GM10248 (cell line): ENCODE measurements at regions not wholly inside any gene's neighbourhood (a gene's known extent, or its start where the extent isn't known, plus 50 kb on each side); places are given as distances from the start of the nearest gene placed in this dataset.

Experiments
- CTCF ChIA-PET: fragments of 300-600 bp; sonication (Branson Sonifier 250); formaldehyde crosslinking; extraction: SDS; loops from one replicate; lab custom pipeline; 2021; ENCODE audit warnings: antibody characterized with exemption; lab: Yijun Ruan, JAX
- POLR2A ChIA-PET: fragments of 350-650 bp; sonication (Branson Sonifier 250); formaldehyde crosslinking; extraction: SDS; loops from one replicate; lab custom pipeline; 2020; ENCODE audit warnings: antibody characterized with exemption; lab: Yijun Ruan, JAX
- DNase-seq: peaks from one replicate; pipeline ENCODE4 v3.0.0; 2012; ENCODE audit errors: extremely low spot score
- TF ChIP-seq, protein P1 (sequence below): IDR thresholded peaks from 2 replicates; pipeline ENCODE4 v1.5.1; 2012; ENCODE audit warnings: mild to moderate bottlenecking, low read depth; ENCODE audit errors: extremely low read depth, missing control alignments, control extremely low read depth

DNA sequence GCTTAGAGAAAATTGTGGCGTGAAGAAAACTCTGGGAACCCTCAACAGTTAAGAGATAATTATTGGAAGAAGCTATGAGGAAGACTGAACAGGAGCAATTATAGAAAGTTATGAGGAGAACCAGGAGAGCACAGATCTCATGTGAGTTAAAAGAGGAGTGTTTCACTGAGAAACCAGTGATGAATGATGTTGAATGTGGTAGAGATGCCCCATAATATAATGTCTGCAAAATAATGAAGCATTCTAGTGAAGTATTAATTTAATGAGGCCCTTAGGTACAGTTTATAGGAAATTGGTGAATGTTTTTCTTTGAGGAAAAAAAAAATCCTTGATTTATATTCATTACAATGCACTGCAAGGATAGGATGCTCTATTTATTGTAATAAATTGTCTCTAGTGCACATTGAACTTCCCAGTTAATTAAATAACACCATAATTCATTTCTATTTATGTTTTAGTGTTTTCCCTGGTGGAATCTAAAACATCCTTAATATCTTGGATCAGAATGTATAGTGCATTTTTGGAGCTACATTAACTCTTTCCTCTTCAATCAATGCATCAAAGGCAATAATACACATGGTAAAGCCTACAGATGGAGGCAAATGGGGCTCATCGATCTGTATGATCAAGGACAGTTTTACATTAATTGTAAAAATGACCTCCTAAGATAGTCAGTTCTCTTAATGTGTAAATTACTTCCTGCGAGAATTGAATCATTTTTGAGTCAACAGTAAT is 91.4 kb upstream of the EYS start:
- DNase-seq = no peak
- TF ChIP-seq, protein P1, sequence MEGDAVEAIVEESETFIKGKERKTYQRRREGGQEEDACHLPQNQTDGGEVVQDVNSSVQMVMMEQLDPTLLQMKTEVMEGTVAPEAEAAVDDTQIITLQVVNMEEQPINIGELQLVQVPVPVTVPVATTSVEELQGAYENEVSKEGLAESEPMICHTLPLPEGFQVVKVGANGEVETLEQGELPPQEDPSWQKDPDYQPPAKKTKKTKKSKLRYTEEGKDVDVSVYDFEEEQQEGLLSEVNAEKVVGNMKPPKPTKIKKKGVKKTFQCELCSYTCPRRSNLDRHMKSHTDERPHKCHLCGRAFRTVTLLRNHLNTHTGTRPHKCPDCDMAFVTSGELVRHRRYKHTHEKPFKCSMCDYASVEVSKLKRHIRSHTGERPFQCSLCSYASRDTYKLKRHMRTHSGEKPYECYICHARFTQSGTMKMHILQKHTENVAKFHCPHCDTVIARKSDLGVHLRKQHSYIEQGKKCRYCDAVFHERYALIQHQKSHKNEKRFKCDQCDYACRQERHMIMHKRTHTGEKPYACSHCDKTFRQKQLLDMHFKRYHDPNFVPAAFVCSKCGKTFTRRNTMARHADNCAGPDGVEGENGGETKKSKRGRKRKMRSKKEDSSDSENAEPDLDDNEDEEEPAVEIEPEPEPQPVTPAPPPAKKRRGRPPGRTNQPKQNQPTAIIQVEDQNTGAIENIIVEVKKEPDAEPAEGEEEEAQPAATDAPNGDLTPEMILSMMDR = no peak
- ChIA-PET POLR2A (no interaction called here), CTCF (no interaction called here)

DNA sequence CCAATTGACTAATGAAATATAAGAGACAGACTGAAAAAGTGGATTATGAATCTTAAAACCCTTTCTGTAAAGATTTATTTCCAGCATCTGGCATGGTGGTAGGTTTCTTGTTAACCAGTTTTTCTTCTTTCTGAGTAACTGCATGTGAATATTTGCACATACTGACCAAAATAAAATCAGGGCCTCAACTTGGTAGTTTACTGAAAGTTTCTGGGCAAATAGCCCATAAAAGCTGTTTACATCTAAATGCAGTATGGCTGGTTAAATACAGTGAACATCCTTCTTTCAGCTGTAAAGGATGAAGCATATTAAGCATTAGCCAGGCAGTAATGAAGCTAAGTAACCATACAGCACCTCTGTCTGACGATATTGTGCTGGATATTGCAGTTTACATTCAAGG is 83.6 kb upstream of the EYS start:
- TF ChIP-seq, protein P1 = no peak
- CTCF ChIA-PET = interaction anchor here (1.3 kb wide), 1 partner anchor 24 kb away, joined by 3 read pairs; no protein-coding TSS in a partner anchor
- no peak for DNase-seq
- POLR2A ChIA-PET = no interaction called here

DNA sequence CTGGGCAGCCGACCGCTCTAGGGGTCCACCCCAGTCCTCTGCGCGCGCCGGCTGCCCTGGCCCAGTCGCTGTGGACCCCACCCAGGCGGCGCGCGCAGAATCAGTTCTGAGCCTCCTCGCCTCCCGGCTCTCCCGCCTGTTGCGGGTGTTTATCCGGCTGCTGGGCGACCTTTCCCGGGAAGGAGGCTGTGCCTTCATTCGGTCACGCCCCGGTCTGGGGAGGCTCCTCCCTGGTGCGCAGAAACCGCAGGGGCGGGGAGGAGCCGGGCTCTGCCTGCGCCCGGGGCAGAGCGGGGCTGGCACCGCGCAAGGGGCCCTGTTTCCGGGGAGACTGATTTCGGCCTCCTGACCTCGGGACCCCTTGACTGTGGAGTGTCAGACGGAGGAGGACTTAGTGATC is 80.8 kb upstream of the EYS start:
- TF ChIP-seq, protein P1 = no peak
- POLR2A ChIA-PET = no interaction called here
- no peak for DNase-seq
- CTCF ChIA-PET = no interaction called here

DNA sequence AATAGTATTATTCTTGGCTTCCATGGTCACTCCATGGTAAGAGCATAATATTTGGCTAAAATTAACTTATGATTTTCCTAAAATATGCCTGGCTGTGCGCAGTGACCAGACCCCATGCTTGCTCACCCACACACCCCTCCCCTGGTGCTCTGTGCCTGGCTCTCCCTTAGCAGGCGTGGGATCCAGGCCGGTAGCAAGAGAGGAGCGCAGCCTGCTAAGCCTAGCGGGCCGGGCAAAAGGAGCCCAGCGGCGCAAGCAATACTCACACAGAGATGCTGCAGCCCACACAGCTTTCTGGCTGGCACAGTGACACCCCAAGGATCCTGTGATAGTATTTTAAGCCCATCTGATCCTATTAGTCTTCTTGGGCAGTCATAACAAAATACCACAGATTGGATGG is 79.8 kb upstream of the EYS start:
- CTCF ChIA-PET = no interaction called here

DNA sequence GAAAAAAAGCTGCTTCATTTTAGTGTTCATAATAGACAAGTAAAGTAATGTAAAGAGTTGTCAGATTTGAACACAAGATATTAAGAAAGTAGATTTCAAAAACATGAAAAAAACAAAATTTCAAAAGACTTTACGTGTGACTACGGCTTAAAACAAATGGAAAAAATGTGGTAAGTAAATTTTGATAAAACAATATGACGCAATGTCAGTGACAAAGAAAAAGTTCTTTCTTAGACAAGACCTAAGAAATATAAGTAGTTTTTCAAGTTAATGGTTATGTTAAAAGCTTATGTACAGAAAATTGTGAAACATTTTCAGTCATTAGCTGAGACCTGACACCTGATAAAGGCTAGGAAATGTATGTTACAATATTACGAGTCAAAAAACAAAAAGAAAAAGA is 73.7 kb upstream of the EYS start:
- CTCF ChIA-PET = no interaction called here
- POLR2A ChIA-PET = no interaction called here
- TF ChIP-seq, protein P1 = no peak
- no peak for DNase-seq

More for the DNA sequence above, 79.8 kb upstream of the EYS start:
- POLR2A ChIA-PET = no interaction called here
- TF ChIP-seq, protein P1 = no peak
- no peak for DNase-seq

DNA sequence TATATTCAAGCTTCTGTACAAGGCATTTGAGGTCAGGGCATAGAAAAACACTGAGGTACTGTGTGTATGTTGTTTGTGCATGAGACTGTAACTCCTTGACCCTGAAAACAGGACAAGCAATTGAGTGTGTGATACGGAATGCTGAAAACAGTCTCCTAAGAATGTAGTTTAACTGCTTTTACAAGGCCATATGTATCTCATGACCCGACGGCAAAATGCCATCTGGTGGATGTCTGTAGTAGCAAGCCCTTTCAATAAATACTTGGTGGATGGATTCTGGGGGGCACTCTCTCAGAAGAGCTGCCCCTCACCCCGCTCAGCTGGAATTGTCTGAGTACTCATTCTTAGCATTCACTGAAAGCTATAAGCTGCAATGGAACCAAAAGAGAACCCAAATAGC is 69.3 kb upstream of the EYS start:
- DNase-seq = no peak
- CTCF ChIA-PET = no interaction called here
- TF ChIP-seq, protein P1 = no peak
- POLR2A ChIA-PET = no interaction called here
